ENCODE measurements at regions not wholly inside any gene's neighbourhood (a gene's known extent, or its start where the extent isn't known, plus 50 kb on each side); places are given as distances from the start of the nearest gene placed in this dataset.

DNA sequence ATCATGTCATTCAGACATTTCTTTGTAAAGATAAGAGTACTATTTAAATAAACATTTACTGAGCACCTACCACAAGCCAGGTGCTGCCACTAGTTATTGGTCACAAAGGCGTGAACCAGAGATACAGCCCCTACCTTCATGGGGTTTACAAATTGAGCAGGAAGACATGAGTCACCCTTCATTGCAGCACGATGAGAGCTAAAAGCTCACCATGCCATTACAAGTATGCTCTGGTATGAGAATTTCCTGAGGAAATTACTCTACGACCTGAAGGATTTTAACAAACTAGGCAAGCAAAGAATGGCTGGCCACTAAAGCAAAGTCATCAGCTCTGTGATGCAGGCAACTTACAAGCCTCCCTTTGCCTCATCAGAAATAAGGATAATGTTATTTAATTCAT, 346.8 kb downstream of the BRINP2 start:
- H3K27ac ChIP-seq (ENCODE audit: low read depth, low read length) = no peak overlapping the region
- H3K9ac ChIP-seq (ENCODE audit: low read length) = no peak overlapping the region

GRCh38 chr1:177514207-177514606, 343.4 kb downstream of the BRINP2 start:
- Histone ChIP-seq H3K4me3 (ENCODE audit: low read depth, low read length) (no peak overlapping the region), H3K4me1 (ENCODE audit: control insufficient read depth, insufficient read depth, low read length) (peaks cover 8% of the 10 kb centered on the region), H3K9ac (ENCODE audit: low read length) (no peak overlapping the region), H3K27me3 (ENCODE audit: control insufficient read depth, insufficient read depth, low read length) (no peaks in the 10 kb centered on the region), H3K27ac (ENCODE audit: low read depth, low read length) (no peak overlapping the region), H3K36me3 (ENCODE audit: control insufficient read depth, insufficient read depth, low read length) (no peaks in the 10 kb centered on the region), H3K9me3 (ENCODE audit: control insufficient read depth, insufficient read depth, low read depth, low read length) (no peaks in the 10 kb centered on the region)

More for the DNA sequence above, 346.8 kb downstream of the BRINP2 start:
- Histone ChIP-seq H3K4me1 (ENCODE audit: control insufficient read depth, insufficient read depth, low read length) (peaks cover 8% of the 10 kb centered on the region), H3K27me3 (ENCODE audit: control insufficient read depth, insufficient read depth, low read length) (no peaks in the 10 kb centered on the region), H3K36me3 (ENCODE audit: control insufficient read depth, insufficient read depth, low read length) (no peaks in the 10 kb centered on the region), H3K4me3 (ENCODE audit: low read depth, low read length) (no peak overlapping the region), H3K9me3 (ENCODE audit: control insufficient read depth, insufficient read depth, low read depth, low read length) (no peaks in the 10 kb centered on the region)

DNA sequence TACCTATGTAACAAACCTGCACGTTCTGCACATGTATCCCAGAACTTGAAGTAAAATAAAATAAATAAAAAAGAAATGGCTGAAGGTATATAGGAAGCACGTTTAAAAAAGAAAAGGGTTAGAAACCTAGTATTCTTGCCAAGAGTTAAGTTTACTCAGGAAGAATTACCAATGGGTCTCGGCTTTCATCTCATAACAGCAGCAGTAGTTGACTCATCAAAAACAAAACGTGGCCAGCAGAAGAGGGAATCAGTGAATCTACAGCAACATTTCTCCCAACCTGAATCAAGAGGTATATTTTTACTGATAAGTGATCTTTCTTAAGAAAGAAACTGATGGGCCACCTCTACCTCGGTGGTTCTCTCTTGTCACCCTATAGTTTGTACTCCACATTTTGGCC, 340.3 kb downstream of the BRINP2 start:
- H3K27me3 ChIP-seq (ENCODE audit: control insufficient read depth, insufficient read depth, low read length) = no peaks in the 10 kb centered on the region
- H3K36me3 ChIP-seq (ENCODE audit: control insufficient read depth, insufficient read depth, low read length) = no peaks in the 10 kb centered on the region
- no peak overlapping the region for H3K27ac ChIP-seq (ENCODE audit: low read depth, low read length)
- no peak overlapping the region for H3K4me3 ChIP-seq (ENCODE audit: low read depth, low read length)
- H3K9me3 ChIP-seq (ENCODE audit: control insufficient read depth, insufficient read depth, low read depth, low read length) = 0 out of 2 replicates have a peak, but pooled peaks cover under 1% of the 10 kb centered on the region
- H3K9ac ChIP-seq (ENCODE audit: low read length) = no peak overlapping the region
- H3K4me1 ChIP-seq (ENCODE audit: control insufficient read depth, insufficient read depth, low read length) = no peaks in the 10 kb centered on the region

GRCh38 chr1:177505905-177506590, 335.3 kb downstream of the BRINP2 start:
- no peak overlapping the region for H3K9ac ChIP-seq (ENCODE audit: low read length)
- H3K27ac ChIP-seq (ENCODE audit: low read depth, low read length) = no peak overlapping the region
- peaks cover 2% of the 10 kb centered on the region; the same call in 1 of the 2 replicates for H3K9me3 ChIP-seq (ENCODE audit: control insufficient read depth, insufficient read depth, low read depth, low read length)
- no peaks in the 10 kb centered on the region for H3K4me1 ChIP-seq (ENCODE audit: control insufficient read depth, insufficient read depth, low read length)
- H3K36me3 ChIP-seq (ENCODE audit: control insufficient read depth, insufficient read depth, low read length) = no peaks in the 10 kb centered on the region
- no peaks in the 10 kb centered on the region for H3K27me3 ChIP-seq (ENCODE audit: control insufficient read depth, insufficient read depth, low read length)
- H3K4me3 ChIP-seq (ENCODE audit: low read depth, low read length) = no peak overlapping the region

DNA sequence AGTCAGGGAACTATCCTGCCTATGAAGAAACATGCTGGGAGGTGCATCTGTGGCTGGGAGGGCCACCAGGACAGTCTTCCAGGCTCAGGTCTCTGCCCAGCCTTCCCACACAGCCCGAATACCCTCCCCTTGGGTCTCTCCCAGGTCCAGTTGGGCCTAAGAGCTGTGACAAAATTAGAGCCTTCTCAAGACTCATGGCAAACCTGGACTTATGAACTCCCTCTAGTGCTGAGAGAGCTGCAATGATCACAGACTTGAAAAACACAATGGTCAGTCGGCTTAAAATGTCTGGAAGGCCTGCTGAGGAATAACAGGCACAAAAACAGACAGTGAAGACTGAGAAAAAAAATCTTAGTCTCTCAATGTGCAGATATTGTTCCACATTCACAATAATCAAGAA, 325.1 kb downstream of the BRINP2 start:
- Histone ChIP-seq H3K9ac (ENCODE audit: low read length) (no peak overlapping the region), H3K9me3 (ENCODE audit: control insufficient read depth, insufficient read depth, low read depth, low read length) (no peaks in the 10 kb centered on the region), H3K4me1 (ENCODE audit: control insufficient read depth, insufficient read depth, low read length) (no peaks in the 10 kb centered on the region), H3K36me3 (ENCODE audit: control insufficient read depth, insufficient read depth, low read length) (no peaks in the 10 kb centered on the region), H3K4me3 (ENCODE audit: low read depth, low read length) (no peak overlapping the region), H3K27ac (ENCODE audit: low read depth, low read length) (no peak overlapping the region), H3K27me3 (ENCODE audit: control insufficient read depth, insufficient read depth, low read length) (no peaks in the 10 kb centered on the region)

DNA sequence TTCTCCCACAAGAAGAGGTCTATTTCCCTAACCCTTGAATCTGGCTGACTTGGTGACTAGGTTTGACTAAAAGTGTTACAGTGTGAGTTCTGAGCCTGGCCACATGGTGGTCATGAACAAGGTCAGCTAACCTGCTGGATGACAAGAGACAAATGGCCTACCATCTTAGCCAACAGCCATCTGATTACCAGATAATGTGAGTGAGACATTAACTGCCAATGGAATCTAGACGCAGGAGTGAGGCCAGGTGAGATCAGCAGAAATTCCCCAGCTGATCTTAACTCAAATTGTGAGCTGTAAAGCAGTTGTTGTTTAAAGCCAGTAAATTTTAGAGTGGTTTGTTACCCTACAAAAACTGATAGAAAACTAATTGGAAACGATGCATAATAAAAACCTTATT, 320.0 kb downstream of the BRINP2 start:
- H3K9ac ChIP-seq (ENCODE audit: low read length) = no peak overlapping the region
- no peaks in the 10 kb centered on the region for H3K9me3 ChIP-seq (ENCODE audit: control insufficient read depth, insufficient read depth, low read depth, low read length)
- no peaks in the 10 kb centered on the region for H3K27me3 ChIP-seq (ENCODE audit: control insufficient read depth, insufficient read depth, low read length)
- no peak overlapping the region for H3K27ac ChIP-seq (ENCODE audit: low read depth, low read length)
- no peaks in the 10 kb centered on the region for H3K36me3 ChIP-seq (ENCODE audit: control insufficient read depth, insufficient read depth, low read length)
- H3K4me1 ChIP-seq (ENCODE audit: control insufficient read depth, insufficient read depth, low read length) = no peaks in the 10 kb centered on the region
- no peak overlapping the region for H3K4me3 ChIP-seq (ENCODE audit: low read depth, low read length)

GRCh38 chr1:177490036-177490639, 319.4 kb downstream of the BRINP2 start:
- Histone ChIP-seq H3K9me3 (ENCODE audit: control insufficient read depth, insufficient read depth, low read depth, low read length) (no peaks in the 10 kb centered on the region), H3K27me3 (ENCODE audit: control insufficient read depth, insufficient read depth, low read length) (no peaks in the 10 kb centered on the region), H3K4me3 (ENCODE audit: low read depth, low read length) (no peak overlapping the region), H3K27ac (ENCODE audit: low read depth, low read length) (no peak overlapping the region), H3K4me1 (ENCODE audit: control insufficient read depth, insufficient read depth, low read length) (no peaks in the 10 kb centered on the region), H3K36me3 (ENCODE audit: control insufficient read depth, insufficient read depth, low read length) (no peaks in the 10 kb centered on the region), H3K9ac (ENCODE audit: low read length) (no peak overlapping the region)

GRCh38 chr1:177488722-177489121, 318.0 kb downstream of the BRINP2 start:
- no peaks in the 10 kb centered on the region for H3K36me3 ChIP-seq (ENCODE audit: control insufficient read depth, insufficient read depth, low read length)
- no peak overlapping the region for H3K27ac ChIP-seq (ENCODE audit: low read depth, low read length)
- H3K4me1 ChIP-seq (ENCODE audit: control insufficient read depth, insufficient read depth, low read length) = no peaks in the 10 kb centered on the region
- H3K9ac ChIP-seq (ENCODE audit: low read length) = no peak overlapping the region
- H3K4me3 ChIP-seq (ENCODE audit: low read depth, low read length) = no peak overlapping the region
- H3K9me3 ChIP-seq (ENCODE audit: control insufficient read depth, insufficient read depth, low read depth, low read length) = no peaks in the 10 kb centered on the region
- H3K27me3 ChIP-seq (ENCODE audit: control insufficient read depth, insufficient read depth, low read length) = no peaks in the 10 kb centered on the region

GRCh38 chr1:177487481-177487880, 316.7 kb downstream of the BRINP2 start:
- no peak overlapping the region for H3K4me3 ChIP-seq (ENCODE audit: low read depth, low read length)
- no peaks in the 10 kb centered on the region for H3K4me1 ChIP-seq (ENCODE audit: control insufficient read depth, insufficient read depth, low read length)
- H3K27me3 ChIP-seq (ENCODE audit: control insufficient read depth, insufficient read depth, low read length) = no peaks in the 10 kb centered on the region
- H3K36me3 ChIP-seq (ENCODE audit: control insufficient read depth, insufficient read depth, low read length) = no peaks in the 10 kb centered on the region
- H3K9ac ChIP-seq (ENCODE audit: low read length) = no peak overlapping the region
- H3K9me3 ChIP-seq (ENCODE audit: control insufficient read depth, insufficient read depth, low read depth, low read length) = no peaks in the 10 kb centered on the region
- H3K27ac ChIP-seq (ENCODE audit: low read depth, low read length) = no peak overlapping the region

GRCh38 chr1:177480741-177481305, 310.1 kb downstream of the BRINP2 start:
- Histone ChIP-seq H3K4me1 (ENCODE audit: control insufficient read depth, insufficient read depth, low read length) (no peaks in the 10 kb centered on the region), H3K27ac (ENCODE audit: low read depth, low read length) (no peak overlapping the region), H3K36me3 (ENCODE audit: control insufficient read depth, insufficient read depth, low read length) (no peaks in the 10 kb centered on the region), H3K9me3 (ENCODE audit: control insufficient read depth, insufficient read depth, low read depth, low read length) (no peaks in the 10 kb centered on the region), H3K4me3 (ENCODE audit: low read depth, low read length) (no peak overlapping the region), H3K27me3 (ENCODE audit: control insufficient read depth, insufficient read depth, low read length) (no peaks in the 10 kb centered on the region; the same call in 1 of the 2 replicates), H3K9ac (ENCODE audit: low read length) (no peak overlapping the region)

DNA sequence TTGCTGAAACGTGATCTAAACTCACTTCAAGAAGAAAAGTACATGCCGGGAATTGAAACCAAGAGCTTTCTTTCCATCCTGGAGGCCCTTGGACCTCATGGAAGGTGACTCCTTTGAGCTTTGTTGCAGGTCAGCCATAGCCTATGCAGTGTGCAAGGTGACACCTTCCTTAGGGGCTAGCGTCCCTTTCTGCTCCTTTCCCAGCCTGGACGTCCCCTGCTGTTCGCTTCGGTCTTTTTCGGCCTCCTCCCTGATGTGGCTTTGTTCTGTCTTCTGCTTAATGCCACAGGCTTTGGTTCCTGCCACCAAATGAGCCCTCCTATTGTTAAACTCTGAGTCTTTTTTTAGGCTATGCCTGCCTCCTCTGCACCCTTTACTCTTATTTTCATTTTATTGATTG, 308.8 kb downstream of the BRINP2 start:
- Histone ChIP-seq H3K9ac (ENCODE audit: low read length) (no peak overlapping the region), H3K9me3 (ENCODE audit: control insufficient read depth, insufficient read depth, low read depth, low read length) (no peaks in the 10 kb centered on the region), H3K36me3 (ENCODE audit: control insufficient read depth, insufficient read depth, low read length) (no peaks in the 10 kb centered on the region), H3K4me3 (ENCODE audit: low read depth, low read length) (no peak overlapping the region), H3K4me1 (ENCODE audit: control insufficient read depth, insufficient read depth, low read length) (no peaks in the 10 kb centered on the region), H3K27ac (ENCODE audit: low read depth, low read length) (no peak overlapping the region), H3K27me3 (ENCODE audit: control insufficient read depth, insufficient read depth, low read length) (no peaks in the 10 kb centered on the region; the same call in 1 of the 2 replicates)

All from HUES6 (cell line).